Neuron (in vitro differentiated cells): ENCODE measurements at regions not wholly inside any gene's neighbourhood (a gene's known extent, or its start where the extent isn't known, plus 50 kb on each side); places are given as distances from the start of the nearest gene placed in this dataset.

ENCODE experiments used
- H2AFZ ChIP-seq: one replicate; pipeline ENCODE4 v1.6.1; 2013; ENCODE audit warnings: low read depth, mild to moderate bottlenecking, inconsistent platforms, low read length, moderate library complexity
- H3K27me3 ChIP-seq: one replicate; pipeline ENCODE4 v1.6.1; 2013; ENCODE audit warnings: low read length; ENCODE audit not compliant: insufficient read depth
- H3K36me3 ChIP-seq: one replicate; pipeline ENCODE4 v1.6.1; 2013; ENCODE audit warnings: low read length; ENCODE audit not compliant: insufficient read depth
- H3K4me1 ChIP-seq: one replicate; pipeline ENCODE4 v1.6.1; 2013; ENCODE audit warnings: low read length; ENCODE audit not compliant: insufficient read depth
- H3K4me3 ChIP-seq: 2 replicates; pipeline ENCODE4 v1.5.1; 2013; ENCODE audit warnings: mild to moderate bottlenecking, low read length, moderate library complexity
- H3K9me3 ChIP-seq: one replicate; pipeline ENCODE4 v1.6.1; 2013; ENCODE audit warnings: low read length

DNA sequence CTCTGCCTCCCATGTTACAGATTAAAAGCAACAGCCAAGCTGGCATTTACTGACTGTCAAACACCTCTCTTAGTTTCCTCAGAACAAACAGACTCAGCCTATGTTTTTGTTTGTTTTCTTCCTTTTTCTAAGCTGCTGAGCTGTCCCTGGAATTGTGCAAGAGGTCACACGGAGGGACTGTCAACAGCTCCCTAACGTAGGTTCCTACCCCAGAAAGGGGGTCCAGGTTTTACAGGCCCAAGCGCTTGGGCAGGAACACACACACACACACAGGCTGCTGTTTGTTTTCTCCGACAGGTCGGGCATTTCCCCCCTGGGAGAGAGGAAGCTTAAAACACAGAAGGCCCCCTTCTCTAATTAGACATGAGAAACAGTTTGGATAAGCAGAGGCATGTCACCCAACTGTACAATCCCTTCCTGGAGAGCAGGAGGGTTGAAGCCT is 739.6 kb upstream of the TBX3 start:
- Histone ChIP-seq H2AFZ (no peak overlapping the region), H3K36me3 (no peaks in the 10 kb centered on the region), H3K4me3 (no peak overlapping the region), H3K4me1 (no peaks in the 10 kb centered on the region), H3K9me3 (no peaks in the 10 kb centered on the region), H3K27me3 (no peaks in the 10 kb centered on the region)

DNA sequence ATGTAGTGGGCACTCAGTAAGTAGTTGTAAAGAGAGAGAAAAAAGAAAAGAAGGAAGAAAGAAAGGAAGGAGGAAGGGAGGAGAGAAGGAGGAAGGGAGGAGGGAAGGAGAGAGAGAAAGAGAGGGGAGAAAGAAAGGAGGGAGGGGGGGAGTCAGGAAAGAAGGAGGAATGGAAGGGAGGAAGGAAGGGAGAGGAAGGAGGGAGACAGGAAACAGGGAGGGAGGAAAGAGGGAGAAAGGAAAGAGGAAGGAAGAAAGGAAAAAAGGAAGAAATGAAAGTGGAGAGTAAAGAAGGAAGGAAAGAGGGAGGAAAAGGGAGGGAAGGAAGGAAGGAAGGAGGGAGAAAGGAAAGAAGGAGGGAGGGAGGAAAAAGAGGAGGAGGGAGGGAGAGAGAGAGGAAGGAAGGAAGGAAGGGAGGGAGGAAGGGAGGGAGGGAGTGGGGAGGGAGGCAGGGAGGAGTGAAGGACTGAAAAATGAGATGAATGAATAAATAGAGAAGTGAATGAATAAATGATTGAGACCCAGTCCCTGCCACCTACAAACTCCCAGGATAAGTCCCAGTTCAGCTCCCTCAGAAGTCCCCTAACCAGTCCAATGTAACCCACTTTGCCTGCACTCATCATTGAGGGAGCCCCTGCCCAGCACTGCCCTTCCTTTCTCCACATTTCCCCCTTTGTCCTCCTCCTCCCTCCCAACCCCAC is 739.0 kb upstream of the TBX3 start:
- Histone ChIP-seq H3K36me3 (no peaks in the 10 kb centered on the region), H3K27me3 (no peaks in the 10 kb centered on the region), H3K4me3 (no peak overlapping the region), H3K4me1 (no peaks in the 10 kb centered on the region), H2AFZ (no peak overlapping the region), H3K9me3 (no peaks in the 10 kb centered on the region)

DNA sequence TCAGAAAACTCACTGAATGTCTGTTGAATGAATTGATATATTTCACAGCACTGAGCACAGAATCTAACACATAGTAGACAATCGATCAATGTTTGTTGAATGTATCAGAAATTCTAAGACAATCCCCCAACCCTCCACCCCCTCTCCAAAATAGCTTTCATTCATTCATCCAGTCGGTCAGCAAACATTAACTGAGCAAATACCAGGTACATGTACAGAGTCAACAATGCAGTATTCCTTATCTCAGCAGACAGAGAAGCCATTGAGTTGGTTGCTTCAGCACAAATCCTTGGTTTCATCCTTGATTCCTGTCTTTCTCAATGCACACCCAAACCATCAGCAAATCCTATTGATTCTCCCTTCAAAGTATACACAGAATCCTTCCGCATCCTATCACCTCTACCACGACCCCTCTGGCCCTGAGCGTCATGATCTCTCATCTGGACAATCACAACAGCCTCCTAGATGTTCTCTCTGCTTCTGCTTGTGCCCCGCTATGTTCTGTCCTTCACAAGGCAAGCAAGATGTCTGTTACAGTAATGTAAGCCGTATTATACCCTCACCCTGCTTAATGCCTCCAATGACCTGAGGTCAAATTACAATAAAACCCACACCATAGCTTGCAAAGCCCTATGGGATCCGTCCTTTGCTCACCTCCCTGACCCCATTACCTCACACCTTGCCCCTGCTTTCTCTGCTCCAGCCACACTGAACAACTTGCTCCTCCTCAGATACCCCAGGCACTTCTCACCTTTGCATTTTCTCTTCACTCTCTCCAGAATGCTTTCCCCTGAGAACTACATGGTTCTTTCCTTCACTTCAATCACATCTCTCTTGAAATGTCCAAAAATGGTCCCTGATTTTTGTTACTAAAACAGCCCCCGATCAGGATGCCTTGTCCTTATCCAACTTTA is 738.1 kb upstream of the TBX3 start:
- H3K27me3 ChIP-seq: no peaks in the 10 kb centered on the region
- no peaks in the 10 kb centered on the region for H3K36me3 ChIP-seq
- no peak overlapping the region for H3K4me3 ChIP-seq

DNA sequence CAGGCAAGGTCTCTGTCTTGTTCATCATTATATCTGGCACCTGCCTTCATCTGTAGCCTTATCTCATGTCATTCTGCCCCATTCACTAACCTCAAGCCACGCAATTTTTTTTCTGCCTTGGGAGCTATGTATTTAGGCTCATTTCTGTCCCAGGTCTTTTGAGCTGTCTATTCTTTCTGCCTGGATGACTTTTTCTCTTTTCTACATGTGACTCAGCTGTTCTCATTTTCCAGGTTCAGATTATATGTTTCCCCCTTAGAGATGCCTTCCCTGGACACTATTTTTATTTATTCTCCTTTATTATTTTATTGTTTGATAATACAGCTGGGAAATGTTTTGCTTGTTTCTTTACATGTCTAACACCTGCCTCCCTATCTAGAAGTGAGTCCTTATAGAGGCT is 737.4 kb upstream of the TBX3 start:
- Histone ChIP-seq H2AFZ (no peak overlapping the region), H3K27me3 (no peaks in the 10 kb centered on the region), H3K9me3 (no peaks in the 10 kb centered on the region), H3K4me1 (no peaks in the 10 kb centered on the region), H3K36me3 (no peaks in the 10 kb centered on the region), H3K4me3 (no peak overlapping the region)

More for the DNA sequence above, 738.1 kb upstream of the TBX3 start:
- no peaks in the 10 kb centered on the region for H3K4me1 ChIP-seq
- no peaks in the 10 kb centered on the region for H3K9me3 ChIP-seq
- no peak overlapping the region for H2AFZ ChIP-seq

DNA sequence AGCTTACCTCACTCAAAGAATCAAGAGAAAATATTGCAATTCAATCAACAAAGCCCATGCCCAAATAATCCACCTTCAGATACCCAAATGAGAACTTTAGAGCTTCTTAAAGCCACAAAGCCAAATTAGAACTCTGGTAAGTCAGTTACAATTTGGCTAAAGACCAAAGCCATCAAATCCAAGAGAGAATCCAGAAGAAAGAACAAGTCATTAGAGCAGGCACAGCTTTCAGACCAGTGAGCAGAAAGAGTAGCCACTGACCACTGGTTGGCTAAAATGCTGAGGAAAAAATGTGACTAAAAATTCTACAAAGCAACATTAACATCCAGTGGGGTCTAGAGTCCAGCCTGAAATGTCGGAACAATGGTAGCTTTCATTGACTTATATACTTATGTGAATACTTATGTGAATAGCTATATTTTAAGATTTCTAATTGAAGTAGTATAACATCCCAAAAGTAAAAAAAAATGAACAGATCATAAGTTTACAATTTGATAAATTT is 735.2 kb upstream of the TBX3 start:
- no peak overlapping the region for H3K4me3 ChIP-seq
- H2AFZ ChIP-seq: no peak overlapping the region
- H3K9me3 ChIP-seq: no peaks in the 10 kb centered on the region
- no peaks in the 10 kb centered on the region for H3K27me3 ChIP-seq
- H3K36me3 ChIP-seq: no peaks in the 10 kb centered on the region
- no peaks in the 10 kb centered on the region for H3K4me1 ChIP-seq

DNA sequence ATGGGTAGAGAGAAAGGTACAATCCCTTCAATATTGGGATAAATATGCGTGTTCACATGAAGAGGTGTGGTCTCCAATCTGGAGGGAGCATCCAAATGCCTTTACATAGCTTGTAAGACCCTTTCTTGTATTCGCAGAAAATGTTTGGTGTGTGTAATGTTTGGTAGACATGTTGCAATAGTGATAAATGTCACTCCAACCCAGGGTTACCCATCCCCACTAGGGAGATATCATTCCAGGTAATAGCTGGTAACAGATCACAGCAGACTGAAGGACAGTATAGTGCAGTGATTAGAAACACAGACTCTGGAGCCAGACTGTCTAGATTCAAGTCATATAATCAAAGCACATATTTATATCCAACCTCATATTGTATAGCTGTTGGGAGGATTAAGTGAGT is 733.6 kb upstream of the TBX3 start:
- Histone ChIP-seq H3K4me3 (no peak overlapping the region), H3K36me3 (no peaks in the 10 kb centered on the region), H3K4me1 (no peaks in the 10 kb centered on the region), H2AFZ (no peak overlapping the region), H3K27me3 (no peaks in the 10 kb centered on the region), H3K9me3 (no peaks in the 10 kb centered on the region)

DNA sequence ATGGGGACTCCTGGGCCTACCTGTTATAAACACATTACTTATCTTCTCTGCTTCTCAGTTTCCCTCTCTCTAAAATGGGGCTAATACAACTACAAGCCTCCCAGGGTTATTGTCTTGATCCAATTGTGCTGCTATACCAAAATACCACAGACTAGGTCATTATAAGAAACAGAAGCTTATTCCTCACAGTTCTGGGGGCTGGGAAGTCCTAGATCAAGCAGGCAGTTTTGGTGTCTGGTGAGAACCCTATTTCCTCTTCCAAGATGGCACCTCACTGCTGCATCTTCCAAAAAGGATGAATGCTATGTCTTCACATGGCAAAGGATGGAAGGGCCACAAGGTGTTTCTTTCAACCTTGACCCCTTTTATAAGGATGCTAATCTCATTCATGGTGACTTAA is 732.9 kb upstream of the TBX3 start:
- Histone ChIP-seq H3K4me3 (no peak overlapping the region), H3K36me3 (no peaks in the 10 kb centered on the region), H2AFZ (no peak overlapping the region), H3K4me1 (no peaks in the 10 kb centered on the region), H3K27me3 (no peaks in the 10 kb centered on the region), H3K9me3 (no peaks in the 10 kb centered on the region)

DNA sequence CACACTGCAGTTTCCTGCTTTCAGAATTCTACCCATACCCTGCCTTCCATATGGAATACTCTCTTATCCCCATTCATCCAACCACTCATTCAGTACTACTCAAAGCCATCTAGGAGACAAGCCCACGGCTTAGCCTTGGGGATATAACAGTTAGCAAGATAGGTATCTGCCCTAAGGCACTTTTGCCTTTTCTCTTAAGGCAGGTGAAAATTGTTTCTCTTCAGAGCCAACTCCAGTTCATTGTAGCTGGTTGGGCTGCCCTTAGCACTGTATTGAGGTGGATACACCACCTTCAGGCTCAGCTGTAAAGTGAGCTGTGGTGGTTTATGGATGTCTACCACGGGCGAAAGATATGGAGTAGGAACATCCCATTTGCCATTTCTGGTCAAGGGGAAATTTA is 729.7 kb upstream of the TBX3 start:
- Histone ChIP-seq H2AFZ (no peak overlapping the region), H3K4me1 (no peaks in the 10 kb centered on the region), H3K4me3 (no peak overlapping the region), H3K36me3 (no peaks in the 10 kb centered on the region), H3K9me3 (no peaks in the 10 kb centered on the region), H3K27me3 (no peaks in the 10 kb centered on the region)

DNA sequence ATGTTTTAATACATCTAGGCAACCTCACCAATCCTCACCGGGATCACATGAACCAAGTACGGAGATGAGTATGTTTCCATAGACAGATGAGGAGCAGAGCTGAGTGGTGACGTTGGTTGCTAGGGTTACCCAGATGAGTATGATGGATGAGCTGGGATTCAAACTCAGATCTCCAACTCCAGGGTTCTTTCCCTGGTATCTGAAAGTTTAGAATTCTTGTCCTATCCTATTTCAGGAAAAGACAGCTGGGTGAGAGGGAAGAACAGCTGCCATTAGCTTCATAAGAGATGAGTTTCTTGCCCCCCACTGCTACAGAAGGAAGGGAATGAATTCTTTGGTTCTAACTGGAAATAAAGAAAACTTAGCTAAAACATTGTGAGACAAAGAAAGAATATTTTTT is 728.9 kb upstream of the TBX3 start:
- Histone ChIP-seq H3K27me3 (no peaks in the 10 kb centered on the region), H2AFZ (no peak overlapping the region), H3K9me3 (no peaks in the 10 kb centered on the region), H3K4me1 (no peaks in the 10 kb centered on the region), H3K36me3 (no peaks in the 10 kb centered on the region), H3K4me3 (no peak overlapping the region)

DNA sequence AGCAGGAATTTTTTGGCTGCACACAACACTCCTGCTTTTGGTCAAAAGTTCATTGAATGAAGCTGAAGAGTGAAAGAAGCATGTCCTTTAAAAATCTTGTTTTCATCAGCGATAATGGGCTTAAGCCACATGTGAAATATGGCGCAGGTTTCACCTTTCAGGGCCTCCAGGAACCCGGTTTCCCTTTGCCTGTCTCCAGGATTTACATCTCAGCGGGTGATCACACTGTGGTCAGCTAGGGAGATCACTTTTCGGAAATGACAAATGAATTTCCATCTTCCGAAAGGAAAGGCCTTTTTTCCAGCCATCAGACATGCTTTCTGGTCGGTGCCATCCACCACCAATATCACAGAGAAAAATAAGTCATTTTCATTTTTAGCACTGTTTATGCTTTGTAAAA is 727.1 kb upstream of the TBX3 start:
- no peaks in the 10 kb centered on the region for H3K9me3 ChIP-seq
- H2AFZ ChIP-seq: no peak overlapping the region
- no peaks in the 10 kb centered on the region for H3K27me3 ChIP-seq
- no peaks in the 10 kb centered on the region for H3K36me3 ChIP-seq
- no peaks in the 10 kb centered on the region for H3K4me1 ChIP-seq
- no peak overlapping the region for H3K4me3 ChIP-seq

DNA sequence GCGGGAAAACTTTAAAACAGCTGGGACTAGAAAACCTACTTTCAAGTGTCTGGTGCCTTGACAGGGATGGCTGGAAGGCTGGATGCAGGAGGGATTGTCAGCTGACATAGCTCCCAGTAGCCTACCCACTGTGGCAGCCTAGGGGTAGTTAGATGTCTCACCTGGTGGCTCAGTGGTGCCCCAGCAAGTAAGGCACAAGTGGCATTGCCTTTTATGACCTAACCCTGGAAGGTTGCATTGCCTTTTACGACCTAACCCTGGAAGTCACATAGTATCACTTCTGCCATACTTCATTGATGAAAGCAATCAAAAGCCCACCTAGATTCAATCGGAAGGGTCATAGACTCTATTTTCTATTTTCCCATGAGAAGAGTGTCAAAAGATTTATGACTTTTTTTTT is 724.7 kb upstream of the TBX3 start:
- H3K4me3 ChIP-seq: no peak overlapping the region
- H3K4me1 ChIP-seq: no peaks in the 10 kb centered on the region
- no peaks in the 10 kb centered on the region for H3K27me3 ChIP-seq
- no peaks in the 10 kb centered on the region for H3K9me3 ChIP-seq
- no peaks in the 10 kb centered on the region for H3K36me3 ChIP-seq
- no peak overlapping the region for H2AFZ ChIP-seq

DNA sequence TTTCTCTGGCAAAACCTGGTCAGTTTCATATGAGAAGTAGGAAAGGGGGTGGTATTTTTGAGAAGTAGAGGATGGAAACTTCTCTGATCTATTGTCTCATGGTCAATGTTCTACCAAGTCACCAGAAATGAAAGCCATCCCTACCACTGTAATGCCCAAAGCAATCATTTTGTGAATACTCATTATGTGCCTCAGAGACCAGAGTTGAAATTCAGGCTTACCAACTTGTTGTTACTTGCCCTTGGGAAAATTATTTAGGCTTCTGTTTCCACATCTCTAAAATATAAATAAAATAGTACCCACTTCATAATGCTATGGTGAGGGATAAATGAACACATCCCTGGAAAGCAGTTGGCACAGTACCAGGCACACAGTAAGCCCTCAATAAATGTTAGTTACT is 723.7 kb upstream of the TBX3 start:
- H3K9me3 ChIP-seq: no peaks in the 10 kb centered on the region
- H3K36me3 ChIP-seq: no peaks in the 10 kb centered on the region
- H3K4me3 ChIP-seq: no peak overlapping the region
- no peaks in the 10 kb centered on the region for H3K4me1 ChIP-seq
- H2AFZ ChIP-seq: no peak overlapping the region
- no peaks in the 10 kb centered on the region for H3K27me3 ChIP-seq

DNA sequence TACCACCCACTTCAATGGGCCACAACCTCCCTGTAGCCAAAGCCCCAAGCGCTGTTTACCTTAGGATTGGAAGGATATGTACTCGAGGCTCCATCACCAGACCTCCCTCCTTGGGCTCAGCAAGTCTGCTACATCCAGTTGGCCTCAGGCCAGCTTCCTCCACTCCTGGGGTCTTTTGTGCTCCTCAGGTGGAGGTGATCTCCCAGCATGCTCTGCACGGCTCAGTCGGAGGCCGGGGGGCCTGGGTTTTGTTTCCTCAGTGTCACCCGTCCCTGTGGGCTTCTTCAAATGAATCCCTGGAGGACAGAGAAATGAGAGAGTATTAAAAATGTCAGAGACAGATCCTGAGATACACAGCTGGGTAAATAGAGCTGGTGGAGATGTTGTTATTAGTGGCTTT is 723.1 kb upstream of the TBX3 start:
- Histone ChIP-seq H3K36me3 (no peaks in the 10 kb centered on the region), H3K9me3 (no peaks in the 10 kb centered on the region), H3K4me1 (no peaks in the 10 kb centered on the region), H3K4me3 (no peak overlapping the region), H2AFZ (no peak overlapping the region), H3K27me3 (no peaks in the 10 kb centered on the region)
